Activated B cell treated with CpG ODN at 0.5 μM for 24 hours (primary cell): ENCODE measurements at regions not wholly inside any gene's neighbourhood (a gene's known extent, or its start where the extent isn't known, plus 50 kb on each side); places are given as distances from the start of the nearest gene placed in this dataset.
"Not testable (repeated sequence)": the region's sequence is repeated elsewhere in the genome, so short reads cannot be mapped to it uniquely, and the experiment has no call there.

ENCODE experiments used
- ATAC-seq: fragments of 200-7000 bp; cut with Tn5 transposase; one replicate; pipeline ENCODE4 v1.10.0; 2021; ENCODE audit warnings: low read depth, mild to moderate bottlenecking, moderate library complexity
- CTCF ChIA-PET: fragments of 350-600 bp; sonication (Branson Sonifier 250); formaldehyde crosslinking; loops from one replicate; lab custom pipeline; 2021; ENCODE audit warnings: antibody characterized with exemption; lab: Charles Lee
- POLR2A ChIA-PET: fragments of 350-600 bp; sonication (Branson Sonifier 250); formaldehyde crosslinking; loops from one replicate; lab custom pipeline; 2021; ENCODE audit warnings: antibody characterized with exemption; lab: Charles Lee
- DNase-seq: peaks from one replicate; pipeline ENCODE4 v3.0.0; 2022
- H3K27ac Mint-ChIP-seq: one replicate; pipeline ENCODE4 v1.8.0; 2020; ENCODE audit warnings: mixed read lengths
- H3K27me3 Mint-ChIP-seq: one replicate; pipeline ENCODE4 v1.8.0; 2021; ENCODE audit warnings: mixed read lengths
- H3K36me3 Mint-ChIP-seq: one replicate; pipeline ENCODE4 v1.8.0; 2021; ENCODE audit warnings: low read depth, mixed read lengths
- H3K4me1 Mint-ChIP-seq: one replicate; pipeline ENCODE4 v1.8.0; 2021; ENCODE audit warnings: mixed read lengths
- H3K4me3 Mint-ChIP-seq: one replicate; pipeline ENCODE4 v1.8.0; 2020; ENCODE audit warnings: mild to moderate bottlenecking, mixed read lengths
- H3K9me3 Mint-ChIP-seq: one replicate; pipeline ENCODE4 v1.8.0; 2020; ENCODE audit warnings: mixed read lengths
- intact Hi-C: fragments of 100-400 bp; cut with micrococcal nuclease; formaldehyde crosslinking; loops from one replicate; pipeline ENCODE4 v1.15.1; 2024
- TF ChIP-seq, protein P1 (sequence below): fragments of 200-600 bp; IDR thresholded peaks from one replicate; pipeline ENCODE4 v1.8.0; 2022; ENCODE audit warnings: antibody characterized with exemption, mild to moderate bottlenecking

DNA sequence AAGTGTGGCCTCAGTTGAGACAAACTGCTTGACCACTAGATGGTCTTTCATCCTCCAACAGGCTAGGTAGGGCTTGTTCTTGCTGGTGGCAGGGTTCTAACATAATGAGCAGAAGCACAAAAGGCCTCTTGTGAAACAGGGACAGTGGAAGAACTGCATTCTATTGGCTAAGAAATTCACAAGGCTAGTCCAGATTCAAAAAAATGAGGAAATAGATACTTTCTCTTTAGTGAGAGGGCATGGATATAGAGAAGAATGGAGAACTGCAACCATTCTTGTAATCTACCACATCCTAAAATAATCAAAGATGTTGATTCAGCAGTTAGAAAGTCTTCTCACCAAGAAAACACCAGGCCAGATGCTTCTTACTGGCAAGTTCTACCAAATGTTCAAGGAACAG is 143.7 kb upstream of the LRIG1 start:
- intact Hi-C loops: no loop called here
- ATAC-seq (no peak), DNase-seq (no peak)
- ChIA-PET CTCF (no interaction called here), POLR2A (no interaction called here)
- H3K27me3 Mint-ChIP-seq: peaks cover 2% of the 10 kb centered on the region
- no peak overlapping the region for H3K27ac Mint-ChIP-seq
- no peaks in the 10 kb centered on the region for H3K4me1 Mint-ChIP-seq
- no peak overlapping the region for H3K4me3 Mint-ChIP-seq
- TF ChIP-seq, protein P1, sequence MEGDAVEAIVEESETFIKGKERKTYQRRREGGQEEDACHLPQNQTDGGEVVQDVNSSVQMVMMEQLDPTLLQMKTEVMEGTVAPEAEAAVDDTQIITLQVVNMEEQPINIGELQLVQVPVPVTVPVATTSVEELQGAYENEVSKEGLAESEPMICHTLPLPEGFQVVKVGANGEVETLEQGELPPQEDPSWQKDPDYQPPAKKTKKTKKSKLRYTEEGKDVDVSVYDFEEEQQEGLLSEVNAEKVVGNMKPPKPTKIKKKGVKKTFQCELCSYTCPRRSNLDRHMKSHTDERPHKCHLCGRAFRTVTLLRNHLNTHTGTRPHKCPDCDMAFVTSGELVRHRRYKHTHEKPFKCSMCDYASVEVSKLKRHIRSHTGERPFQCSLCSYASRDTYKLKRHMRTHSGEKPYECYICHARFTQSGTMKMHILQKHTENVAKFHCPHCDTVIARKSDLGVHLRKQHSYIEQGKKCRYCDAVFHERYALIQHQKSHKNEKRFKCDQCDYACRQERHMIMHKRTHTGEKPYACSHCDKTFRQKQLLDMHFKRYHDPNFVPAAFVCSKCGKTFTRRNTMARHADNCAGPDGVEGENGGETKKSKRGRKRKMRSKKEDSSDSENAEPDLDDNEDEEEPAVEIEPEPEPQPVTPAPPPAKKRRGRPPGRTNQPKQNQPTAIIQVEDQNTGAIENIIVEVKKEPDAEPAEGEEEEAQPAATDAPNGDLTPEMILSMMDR: no peak
- H3K9me3 Mint-ChIP-seq: peaks cover 9% of the 10 kb centered on the region
- no peaks in the 10 kb centered on the region for H3K36me3 Mint-ChIP-seq

DNA sequence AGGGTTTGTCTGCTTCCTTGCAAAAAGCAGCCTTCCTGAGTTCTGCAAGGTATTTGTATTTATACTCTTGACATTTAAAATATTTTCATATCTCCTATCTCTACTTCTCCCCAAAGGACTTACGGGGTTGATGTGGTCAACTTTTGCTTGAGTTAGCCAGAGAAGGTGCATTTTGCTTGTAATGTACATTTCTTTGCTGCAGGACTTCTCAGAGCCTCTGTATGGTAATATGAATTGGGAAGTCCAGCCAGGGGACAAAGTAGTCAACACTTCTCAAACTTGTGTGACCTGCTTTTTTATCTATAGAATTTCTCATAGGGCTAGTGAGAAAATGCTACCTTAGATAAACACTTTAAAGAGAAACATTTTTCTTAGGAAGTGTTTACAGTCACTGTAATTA is 148.2 kb upstream of the LRIG1 start:
- ATAC-seq: no peak
- no peak for DNase-seq
- no peaks in the 10 kb centered on the region for H3K4me1 Mint-ChIP-seq
- no peak overlapping the region for H3K27ac Mint-ChIP-seq
- POLR2A ChIA-PET: no interaction called here
- CTCF ChIA-PET: no interaction called here
- peaks cover 9% of the 10 kb centered on the region for H3K9me3 Mint-ChIP-seq
- intact Hi-C loops: no loop called here
- TF ChIP-seq, protein P1: no peak
- no peaks in the 10 kb centered on the region for H3K36me3 Mint-ChIP-seq
- no peak overlapping the region for H3K4me3 Mint-ChIP-seq
- peaks cover 8% of the 10 kb centered on the region for H3K27me3 Mint-ChIP-seq

DNA sequence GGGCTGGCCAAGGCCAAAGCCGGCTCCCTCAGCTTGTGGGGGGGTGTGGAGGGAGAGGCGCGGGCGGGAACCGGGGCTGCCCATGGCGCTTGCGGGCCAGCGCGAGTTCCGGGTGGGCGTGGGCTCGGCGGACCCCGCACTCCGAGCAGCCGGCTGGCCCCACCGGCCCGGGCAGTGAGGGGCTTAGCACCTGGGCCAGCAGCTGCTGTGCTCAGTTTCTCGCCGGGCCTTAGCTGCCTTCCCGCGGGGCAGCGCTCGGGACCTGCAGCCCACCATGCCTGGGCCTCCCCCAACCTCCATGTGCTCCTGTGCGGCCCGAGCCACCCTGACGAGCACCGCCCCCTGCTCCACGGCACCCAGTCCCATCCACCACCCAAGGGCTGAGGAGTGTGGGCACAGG is 150.7 kb upstream of the LRIG1 start:
- intact Hi-C loops, H3K36me3 Mint-ChIP-seq: not testable (repeated sequence)

DNA sequence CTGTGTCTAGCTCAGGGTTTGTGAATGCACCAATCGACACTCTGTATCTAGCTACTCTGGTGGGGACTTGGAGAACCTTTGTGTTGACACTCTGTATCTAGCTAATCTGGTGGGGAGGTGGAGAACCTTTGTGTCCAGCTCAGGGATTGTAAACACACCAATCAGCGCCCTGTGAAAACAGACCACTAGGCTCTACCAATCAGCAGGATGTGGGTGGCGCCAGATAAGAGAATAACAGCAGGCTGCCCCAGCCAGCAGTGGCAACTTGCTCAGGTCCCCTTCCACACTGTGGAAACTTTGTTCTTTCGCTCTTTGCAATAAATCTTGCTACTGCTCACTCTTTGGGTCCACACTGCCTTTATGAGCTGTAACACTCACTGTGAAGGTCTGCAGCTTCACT is 151.3 kb upstream of the LRIG1 start:
- POLR2A ChIA-PET, DNase-seq, H3K9me3 Mint-ChIP-seq, H3K27ac Mint-ChIP-seq, intact Hi-C loops, H3K27me3 Mint-ChIP-seq, CTCF ChIA-PET, ATAC-seq, H3K4me3 Mint-ChIP-seq, H3K36me3 Mint-ChIP-seq, H3K4me1 Mint-ChIP-seq: not testable (repeated sequence)

More for the DNA sequence above, 150.7 kb upstream of the LRIG1 start:
- ATAC-seq, POLR2A ChIA-PET, CTCF ChIA-PET, H3K27ac Mint-ChIP-seq, H3K27me3 Mint-ChIP-seq, H3K4me1 Mint-ChIP-seq, H3K4me3 Mint-ChIP-seq, H3K9me3 Mint-ChIP-seq, DNase-seq: not testable (repeated sequence)

DNA sequence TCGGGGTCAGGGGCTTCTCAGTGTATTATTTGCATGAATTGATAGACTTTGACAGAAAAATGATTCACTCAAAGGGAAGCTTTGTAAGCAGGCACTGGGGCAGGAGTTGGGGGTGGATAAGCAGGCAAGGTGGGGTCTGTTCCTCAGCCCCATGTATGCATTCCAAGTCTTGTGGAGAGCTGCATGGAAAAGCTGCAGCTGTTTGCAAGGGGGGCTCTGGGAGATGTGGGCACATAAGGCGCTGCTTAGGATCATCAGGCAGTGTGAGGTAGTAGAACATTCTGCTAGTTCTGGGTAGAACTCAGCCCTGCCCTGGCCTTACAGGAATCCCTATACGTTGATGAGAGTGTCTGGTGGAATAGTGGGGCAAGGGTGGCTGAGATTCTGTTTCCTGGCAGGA is 154.2 kb upstream of the LRIG1 start:
- Mint-ChIP-seq H3K27ac (no peak overlapping the region), H3K4me1 (no peaks in the 10 kb centered on the region), H3K36me3 (no peaks in the 10 kb centered on the region), H3K9me3 (no peaks in the 10 kb centered on the region), H3K4me3 (no peak overlapping the region), H3K27me3 (peaks cover 6% of the 10 kb centered on the region)
- ChIA-PET POLR2A (no interaction called here), CTCF (no interaction called here)
- DNase-seq (no peak), ATAC-seq (no peak)
- intact Hi-C loops: no loop called here
- TF ChIP-seq, protein P1: no peak

DNA sequence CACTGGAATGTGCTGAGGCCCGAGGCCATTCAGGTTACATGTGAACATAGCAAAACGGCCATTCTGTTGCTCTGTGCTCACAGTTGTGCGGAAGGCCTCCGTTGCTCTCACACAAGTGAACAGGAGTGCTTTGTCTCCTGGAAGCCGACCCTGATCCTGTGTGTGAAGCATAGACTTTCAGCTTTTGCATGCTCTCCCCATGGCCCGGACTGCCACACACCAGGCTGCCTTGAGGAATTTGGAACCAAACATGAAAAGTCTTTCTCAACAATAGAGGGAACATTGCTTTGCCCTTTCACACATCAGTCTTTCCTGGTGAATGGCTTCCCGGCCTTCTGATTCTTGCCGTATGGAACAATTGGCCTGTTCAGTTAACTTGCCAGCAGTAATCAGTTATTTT is 154.8 kb upstream of the LRIG1 start:
- TF ChIP-seq, protein P1: no peak
- ChIA-PET CTCF (no interaction called here), POLR2A (no interaction called here)
- intact Hi-C loops: no loop called here
- Mint-ChIP-seq H3K27me3 (peaks cover 6% of the 10 kb centered on the region), H3K4me3 (no peak overlapping the region), H3K4me1 (no peaks in the 10 kb centered on the region), H3K36me3 (no peaks in the 10 kb centered on the region), H3K27ac (no peak overlapping the region), H3K9me3 (no peaks in the 10 kb centered on the region)
- no peak for DNase-seq
- no peak for ATAC-seq
